ENCODE measurements at regions not wholly inside any gene's neighbourhood (a gene's known extent, or its start where the extent isn't known, plus 50 kb on each side); places are given as distances from the start of the nearest gene placed in this dataset.
"Not testable (repeated sequence)": the region's sequence is repeated elsewhere in the genome, so short reads cannot be mapped to it uniquely, and the experiment has no call there.

GRCh38 chr2:242027676-242028450 lies 158.3 kb downstream of the RTP5 start:
- no peak for DNase-seq (ENCODE audit: low read depth in 2 of 2)

GRCh38 chr2:242029422-242030225 lies 160.1 kb downstream of the RTP5 start:
- DNase-seq (ENCODE audit: low read depth in 2 of 2) = no peak

GRCh38 chr2:242030226-242030575 lies 160.7 kb downstream of the RTP5 start:
- DNase-seq (ENCODE audit: low read depth in 2 of 2) = no peak

- no peak for DNase-seq (ENCODE audit: low read depth in 2 of 2)
Observed at GRCh38 chr2:242030858-242031257, 161.3 kb downstream of the RTP5 start.

- DNase-seq (ENCODE audit: low read depth in 2 of 2) = peak in 1 of 2 donors; percentile 6
Observed at GRCh38 chr2:242031481-242032019, 162.0 kb downstream of the RTP5 start.

- DNase-seq (ENCODE audit: low read depth in 2 of 2) = no peak
Observed at GRCh38 chr2:242032780-242033656, 163.5 kb downstream of the RTP5 start.

- DNase-seq (ENCODE audit: low read depth in 2 of 2) = no peak
Observed at GRCh38 chr2:242034138-242034537, 164.6 kb downstream of the RTP5 start.

GRCh38 chr2:242034996-242035814 lies 165.7 kb downstream of the RTP5 start:
- no peak for DNase-seq (ENCODE audit: low read depth in 2 of 2)

GRCh38 chr2:242035858-242036652 lies 166.5 kb downstream of the RTP5 start:
- DNase-seq (ENCODE audit: low read depth in 2 of 2) = no peak

- no peak for DNase-seq (ENCODE audit: low read depth in 2 of 2)
Observed at GRCh38 chr2:242036653-242036950, 167.1 kb downstream of the RTP5 start.

- DNase-seq (ENCODE audit: low read depth in 2 of 2) = no peak
Observed at GRCh38 chr2:242038166-242038927, 168.8 kb downstream of the RTP5 start.

- DNase-seq (ENCODE audit: low read depth in 2 of 2) = no peak
Observed at GRCh38 chr2:242038928-242039341, 169.4 kb downstream of the RTP5 start.

- no peak for DNase-seq (ENCODE audit: low read depth in 2 of 2)
Observed at GRCh38 chr2:242040303-242040655, 170.8 kb downstream of the RTP5 start.

GRCh38 chr2:242040681-242041080 lies 171.2 kb downstream of the RTP5 start:
- DNase-seq (ENCODE audit: low read depth in 2 of 2) = no peak

GRCh38 chr2:242041816-242042215 lies 172.3 kb downstream of the RTP5 start:
- DNase-seq (ENCODE audit: low read depth in 2 of 2) = no peak

- no peak for DNase-seq (ENCODE audit: low read depth in 2 of 2)
Observed at GRCh38 chr2:242043538-242044312, 174.2 kb downstream of the RTP5 start.

GRCh38 chr2:242044313-242044590 lies 174.7 kb downstream of the RTP5 start:
- DNase-seq (ENCODE audit: low read depth in 2 of 2) = no peak

GRCh38 chr2:242045596-242046144 lies 176.1 kb downstream of the RTP5 start:
- not testable (repeated sequence) for DNase-seq (ENCODE audit: low read depth in 2 of 2)
